ENCODE measurements at regions not wholly inside any gene's neighbourhood (a gene's known extent, or its start where the extent isn't known, plus 50 kb on each side); places are given as distances from the start of the nearest gene placed in this dataset.

DNA sequence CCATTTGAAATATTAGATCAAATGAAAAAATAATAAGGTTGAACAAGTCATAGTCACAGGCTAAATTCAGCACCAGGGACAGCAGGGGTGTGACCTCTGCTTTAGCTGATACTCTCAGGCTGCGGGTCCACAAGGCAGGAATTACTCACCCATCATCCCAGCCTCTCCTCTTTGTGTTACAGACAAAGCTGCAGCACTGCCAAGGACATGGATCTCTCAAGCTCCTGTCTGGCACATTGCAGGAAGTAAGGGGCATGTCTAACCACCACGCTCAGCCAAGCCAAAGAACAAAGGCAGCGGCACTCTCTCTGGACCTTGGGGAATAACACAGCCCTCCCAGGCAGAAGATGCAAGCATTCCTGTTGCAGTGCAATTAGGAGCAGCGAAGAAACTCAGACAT is 783.8 kb downstream of the VRK1 start:
- TF ChIP-seq POLR2AphosphoS5 (IDR thresholded peaks at IDR 0.05) (no peak), EP300 (IDR thresholded peaks at IDR 0.05) (no peak), POLR2A (IDR thresholded peaks at IDR 0.05) (no peak)
- TF ChIP-seq, protein P1, sequence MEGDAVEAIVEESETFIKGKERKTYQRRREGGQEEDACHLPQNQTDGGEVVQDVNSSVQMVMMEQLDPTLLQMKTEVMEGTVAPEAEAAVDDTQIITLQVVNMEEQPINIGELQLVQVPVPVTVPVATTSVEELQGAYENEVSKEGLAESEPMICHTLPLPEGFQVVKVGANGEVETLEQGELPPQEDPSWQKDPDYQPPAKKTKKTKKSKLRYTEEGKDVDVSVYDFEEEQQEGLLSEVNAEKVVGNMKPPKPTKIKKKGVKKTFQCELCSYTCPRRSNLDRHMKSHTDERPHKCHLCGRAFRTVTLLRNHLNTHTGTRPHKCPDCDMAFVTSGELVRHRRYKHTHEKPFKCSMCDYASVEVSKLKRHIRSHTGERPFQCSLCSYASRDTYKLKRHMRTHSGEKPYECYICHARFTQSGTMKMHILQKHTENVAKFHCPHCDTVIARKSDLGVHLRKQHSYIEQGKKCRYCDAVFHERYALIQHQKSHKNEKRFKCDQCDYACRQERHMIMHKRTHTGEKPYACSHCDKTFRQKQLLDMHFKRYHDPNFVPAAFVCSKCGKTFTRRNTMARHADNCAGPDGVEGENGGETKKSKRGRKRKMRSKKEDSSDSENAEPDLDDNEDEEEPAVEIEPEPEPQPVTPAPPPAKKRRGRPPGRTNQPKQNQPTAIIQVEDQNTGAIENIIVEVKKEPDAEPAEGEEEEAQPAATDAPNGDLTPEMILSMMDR (IDR thresholded peaks at IDR 0.05) = no peak
- Histone ChIP-seq H3K9me3 (no peaks in the 10 kb centered on the region), H3K27me3 (no peaks in the 10 kb centered on the region), H3K27ac (no peak overlapping the region), H3K4me3 (no peak overlapping the region), H3K4me1 (no peaks in the 10 kb centered on the region), H3K36me3 (no peaks in the 10 kb centered on the region)
- 57% methylated on average over 4 of the region's 4 CpGs for WGBS
- DNase-seq (ENCODE audit: low spot score in 2 of 2) = no peak

GRCh38 chr14:97582022-97582421 is 784.8 kb downstream of the VRK1 start:
- no peaks in the 10 kb centered on the region for H3K36me3 ChIP-seq
- 86% methylated on average over 1 of the region's 1 CpG for WGBS
- TF ChIP-seq, protein P1 (IDR thresholded peaks at IDR 0.05) = no peak
- TF ChIP-seq POLR2AphosphoS5 (IDR thresholded peaks at IDR 0.05) (no peak), POLR2A (IDR thresholded peaks at IDR 0.05) (no peak), EP300 (IDR thresholded peaks at IDR 0.05) (no peak)
- no peak overlapping the region for H3K27ac ChIP-seq
- H3K27me3 ChIP-seq = no peaks in the 10 kb centered on the region
- no peak for DNase-seq (ENCODE audit: low spot score in 2 of 2)
- no peaks in the 10 kb centered on the region for H3K4me1 ChIP-seq
- no peak overlapping the region for H3K4me3 ChIP-seq
- no peaks in the 10 kb centered on the region for H3K9me3 ChIP-seq

- H3K27me3 ChIP-seq = no peaks in the 10 kb centered on the region
- 78% methylated on average over 2 of the region's 2 CpGs for WGBS
These were observed 787.3 kb downstream of the VRK1 start for GRCh38 chr14:97584528-97584927.

GRCh38 chr14:97592341-97592980 is 795.3 kb downstream of the VRK1 start:
- 74% methylated on average over 5 of the region's 5 CpGs for WGBS
- H3K27me3 ChIP-seq = no peaks in the 10 kb centered on the region
- H3K4me3 ChIP-seq = no peak overlapping the region
- no peaks in the 10 kb centered on the region for H3K9me3 ChIP-seq
- H3K4me1 ChIP-seq = no peaks in the 10 kb centered on the region
- DNase-seq (ENCODE audit: low spot score in 2 of 2) = no peak
- TF ChIP-seq, protein P1 (IDR thresholded peaks at IDR 0.05) = no peak
- no peak for TF ChIP-seq POLR2AphosphoS5 (IDR thresholded peaks at IDR 0.05)
- no peak for TF ChIP-seq POLR2A (IDR thresholded peaks at IDR 0.05)
- TF ChIP-seq EP300 (IDR thresholded peaks at IDR 0.05) = no peak
- no peaks in the 10 kb centered on the region for H3K36me3 ChIP-seq
- H3K27ac ChIP-seq = no peak overlapping the region

More at GRCh38 chr14:97584528-97584927, 787.3 kb downstream of the VRK1 start:
- no peak for DNase-seq (ENCODE audit: low spot score in 2 of 2)
- no peak overlapping the region for H3K4me3 ChIP-seq
- H3K27ac ChIP-seq = no peak overlapping the region
- no peaks in the 10 kb centered on the region for H3K4me1 ChIP-seq
- TF ChIP-seq EP300 (IDR thresholded peaks at IDR 0.05) (no peak), POLR2AphosphoS5 (IDR thresholded peaks at IDR 0.05) (no peak), POLR2A (IDR thresholded peaks at IDR 0.05) (no peak)
- TF ChIP-seq, protein P1 (IDR thresholded peaks at IDR 0.05) = no peak
- H3K9me3 ChIP-seq = no peaks in the 10 kb centered on the region
- no peaks in the 10 kb centered on the region for H3K36me3 ChIP-seq

DNA sequence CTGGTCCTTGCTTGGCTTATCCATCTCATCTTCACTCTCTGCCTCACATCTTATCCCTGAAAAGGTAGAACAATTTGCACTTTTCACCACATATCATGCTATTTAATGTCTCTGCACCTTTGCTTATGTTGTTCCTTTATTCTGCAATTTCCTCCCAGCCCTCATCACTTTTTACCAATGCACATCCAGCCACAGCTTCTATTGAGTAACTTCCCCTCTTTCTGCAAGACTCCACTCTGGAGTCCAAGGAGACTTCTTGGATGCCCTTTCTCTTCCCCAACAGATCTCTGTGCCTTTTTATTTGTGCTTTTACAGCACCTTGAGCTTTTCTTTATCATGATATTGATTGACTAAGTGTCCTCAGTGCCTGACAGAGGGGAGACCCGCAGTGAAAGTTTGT is 797.1 kb downstream of the VRK1 start:
- no peak overlapping the region for H3K4me3 ChIP-seq
- TF ChIP-seq POLR2AphosphoS5 (IDR thresholded peaks at IDR 0.05) = no peak
- TF ChIP-seq, protein P1 (IDR thresholded peaks at IDR 0.05) = no peak
- no peak for TF ChIP-seq EP300 (IDR thresholded peaks at IDR 0.05)
- no peak for TF ChIP-seq POLR2A (IDR thresholded peaks at IDR 0.05)
- no peaks in the 10 kb centered on the region for H3K27me3 ChIP-seq
- H3K27ac ChIP-seq = no peak overlapping the region
- DNase-seq (ENCODE audit: low spot score in 2 of 2) = no peak
- no peaks in the 10 kb centered on the region for H3K4me1 ChIP-seq
- WGBS = 91% methylated on average over 1 of the region's 1 CpG
- H3K36me3 ChIP-seq = no peaks in the 10 kb centered on the region
- no peaks in the 10 kb centered on the region for H3K9me3 ChIP-seq

All from suprapubic skin (tissue), 4 donors.